ENCODE measurements at regions not wholly inside any gene's neighbourhood (a gene's known extent, or its start where the extent isn't known, plus 50 kb on each side); places are given as distances from the start of the nearest gene placed in this dataset.

DNA sequence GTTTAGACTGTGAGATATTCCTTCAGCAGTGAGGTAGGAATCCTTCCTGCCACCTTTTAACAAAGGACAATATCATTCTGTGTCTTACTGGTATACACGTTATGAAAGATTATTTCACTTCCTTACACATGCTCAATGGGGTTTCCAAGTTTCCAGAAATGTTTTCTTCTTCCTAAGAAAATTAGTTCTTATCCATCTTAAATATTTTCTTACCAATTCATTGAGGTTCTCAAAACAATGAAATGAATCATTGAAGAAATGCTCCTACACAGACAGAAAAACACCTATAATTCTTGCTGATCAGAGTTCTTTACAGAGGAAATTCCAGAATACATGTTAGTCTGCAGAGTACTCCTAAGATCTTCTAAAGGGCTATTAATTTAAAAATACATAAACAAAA, 51.4 kb upstream of the SEC61G start:
- H3K4me1 ChIP-seq (ENCODE audit: control insufficient read depth in 1 of 2, insufficient read depth in 2 of 2, low read length in 2 of 2), result no peaks in the 10 kb centered on the region
- no peaks in the 10 kb centered on the region for H3K27me3 ChIP-seq (ENCODE audit: control insufficient read depth in 1 of 2, insufficient read depth in 2 of 2, low read length in 2 of 2)
- H3K4me3 ChIP-seq (ENCODE audit: low read depth in 1 of 2, low read length in 2 of 2), result no peak overlapping the region
- H3K9me3 ChIP-seq (ENCODE audit: control insufficient read depth in 1 of 2, low read length in 2 of 2), result no peaks in the 10 kb centered on the region
- no peak overlapping the region for H3K27ac ChIP-seq (ENCODE audit: low read depth, low read length)
- H3K9ac ChIP-seq (ENCODE audit: low read depth in 1 of 2, low read length in 2 of 2), result no peak overlapping the region
- H3K36me3 ChIP-seq (ENCODE audit: control insufficient read depth in 1 of 2, insufficient read depth in 2 of 2, low read length in 2 of 2), result no peaks in the 10 kb centered on the region

GRCh38 chr7:54811041-54811845, 52.2 kb upstream of the SEC61G start:
- no peaks in the 10 kb centered on the region for H3K4me1 ChIP-seq (ENCODE audit: control insufficient read depth in 1 of 2, insufficient read depth in 2 of 2, low read length in 2 of 2)
- no peaks in the 10 kb centered on the region for H3K9me3 ChIP-seq (ENCODE audit: control insufficient read depth in 1 of 2, low read length in 2 of 2)
- H3K27ac ChIP-seq (ENCODE audit: low read depth, low read length), result no peak overlapping the region
- H3K4me3 ChIP-seq (ENCODE audit: low read depth in 1 of 2, low read length in 2 of 2), result no peak overlapping the region
- no peak overlapping the region for H3K9ac ChIP-seq (ENCODE audit: low read depth in 1 of 2, low read length in 2 of 2)
- H3K36me3 ChIP-seq (ENCODE audit: control insufficient read depth in 1 of 2, insufficient read depth in 2 of 2, low read length in 2 of 2), result no peaks in the 10 kb centered on the region
- H3K27me3 ChIP-seq (ENCODE audit: control insufficient read depth in 1 of 2, insufficient read depth in 2 of 2, low read length in 2 of 2), result no peaks in the 10 kb centered on the region

DNA sequence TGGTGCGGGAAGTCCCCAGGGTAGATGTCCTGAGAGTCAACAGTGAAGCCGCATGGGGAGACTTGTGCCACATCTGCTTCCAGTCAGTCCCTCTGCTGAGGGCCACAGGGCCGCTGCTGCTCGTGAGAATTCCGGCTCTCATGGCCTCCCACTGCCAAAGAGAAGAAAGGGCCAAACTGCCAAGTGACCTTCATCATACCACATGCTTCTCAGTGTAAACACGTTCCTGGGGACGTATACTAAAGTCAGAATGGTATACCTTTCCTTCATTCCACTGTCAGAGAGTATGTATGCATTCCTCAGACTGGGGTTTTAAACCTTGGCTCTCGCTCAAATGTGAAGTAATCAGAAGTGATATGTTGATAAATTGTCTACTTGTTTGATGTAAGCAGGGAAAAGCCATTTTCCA, 52.8 kb upstream of the SEC61G start:
- Histone ChIP-seq H3K9me3 (ENCODE audit: control insufficient read depth in 1 of 2, low read length in 2 of 2) (no peaks in the 10 kb centered on the region), H3K4me3 (ENCODE audit: low read depth in 1 of 2, low read length in 2 of 2) (no peak overlapping the region), H3K9ac (ENCODE audit: low read depth in 1 of 2, low read length in 2 of 2) (no peak overlapping the region), H3K36me3 (ENCODE audit: control insufficient read depth in 1 of 2, insufficient read depth in 2 of 2, low read length in 2 of 2) (no peaks in the 10 kb centered on the region), H3K27me3 (ENCODE audit: control insufficient read depth in 1 of 2, insufficient read depth in 2 of 2, low read length in 2 of 2) (no peaks in the 10 kb centered on the region), H3K27ac (ENCODE audit: low read depth, low read length) (no peak overlapping the region), H3K4me1 (ENCODE audit: control insufficient read depth in 1 of 2, insufficient read depth in 2 of 2, low read length in 2 of 2) (no peaks in the 10 kb centered on the region)

- Histone ChIP-seq H3K4me1 (ENCODE audit: control insufficient read depth in 1 of 2, insufficient read depth in 2 of 2, low read length in 2 of 2) (no peaks in the 10 kb centered on the region), H3K9ac (ENCODE audit: low read depth in 1 of 2, low read length in 2 of 2) (no peak overlapping the region), H3K4me3 (ENCODE audit: low read depth in 1 of 2, low read length in 2 of 2) (no peak overlapping the region), H3K27ac (ENCODE audit: low read depth, low read length) (no peak overlapping the region), H3K36me3 (ENCODE audit: control insufficient read depth in 1 of 2, insufficient read depth in 2 of 2, low read length in 2 of 2) (no peaks in the 10 kb centered on the region), H3K27me3 (ENCODE audit: control insufficient read depth in 1 of 2, insufficient read depth in 2 of 2, low read length in 2 of 2) (no peaks in the 10 kb centered on the region), H3K9me3 (ENCODE audit: control insufficient read depth in 1 of 2, low read length in 2 of 2) (no peaks in the 10 kb centered on the region)
Observed at GRCh38 chr7:54812756-54813322, 53.8 kb upstream of the SEC61G start.

DNA sequence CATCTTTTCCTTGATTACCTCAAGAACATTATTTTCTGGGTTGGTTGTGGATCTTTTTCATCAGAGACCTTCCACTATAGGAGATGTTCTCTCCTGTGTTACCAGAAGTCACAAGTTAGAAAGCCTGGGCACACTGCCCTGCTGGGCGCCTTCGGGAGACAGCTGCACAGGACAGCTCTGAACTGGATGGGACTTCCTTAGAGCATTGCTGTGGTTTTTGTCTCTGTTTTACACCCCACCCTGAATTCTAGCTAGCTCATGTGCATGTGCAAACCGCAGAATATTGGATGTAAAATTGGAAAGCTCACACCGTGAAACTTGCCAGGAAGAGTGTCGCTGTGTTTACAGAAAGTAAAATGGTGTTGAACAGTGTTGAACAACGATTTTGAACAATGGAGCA, 54.4 kb upstream of the SEC61G start:
- Histone ChIP-seq H3K4me3 (ENCODE audit: low read depth in 1 of 2, low read length in 2 of 2) (no peak overlapping the region), H3K9ac (ENCODE audit: low read depth in 1 of 2, low read length in 2 of 2) (no peak overlapping the region), H3K9me3 (ENCODE audit: control insufficient read depth in 1 of 2, low read length in 2 of 2) (no peaks in the 10 kb centered on the region), H3K4me1 (ENCODE audit: control insufficient read depth in 1 of 2, insufficient read depth in 2 of 2, low read length in 2 of 2) (no peaks in the 10 kb centered on the region), H3K36me3 (ENCODE audit: control insufficient read depth in 1 of 2, insufficient read depth in 2 of 2, low read length in 2 of 2) (no peaks in the 10 kb centered on the region), H3K27ac (ENCODE audit: low read depth, low read length) (no peak overlapping the region), H3K27me3 (ENCODE audit: control insufficient read depth in 1 of 2, insufficient read depth in 2 of 2, low read length in 2 of 2) (no peaks in the 10 kb centered on the region)

DNA sequence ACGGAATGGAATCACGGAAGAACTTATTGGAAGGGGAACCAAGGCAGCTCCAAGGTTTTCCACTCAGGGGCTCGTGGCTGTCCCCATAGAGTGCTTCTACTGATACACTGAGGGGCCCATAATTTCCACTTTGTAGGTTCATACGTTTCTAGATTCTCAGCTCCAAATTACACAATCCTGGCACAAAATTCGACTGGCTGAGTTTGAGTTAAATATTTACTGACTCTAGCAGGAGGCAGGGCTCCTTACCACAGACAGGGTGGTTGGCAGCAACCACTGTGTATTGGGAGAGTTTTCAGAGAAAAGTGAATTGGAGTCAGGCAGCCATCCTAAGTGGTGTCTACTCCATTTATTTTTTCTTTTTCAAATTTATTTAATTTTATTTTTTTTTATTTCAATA, 55.4 kb upstream of the SEC61G start:
- no peak overlapping the region for H3K4me3 ChIP-seq (ENCODE audit: low read depth in 1 of 2, low read length in 2 of 2)

DNA sequence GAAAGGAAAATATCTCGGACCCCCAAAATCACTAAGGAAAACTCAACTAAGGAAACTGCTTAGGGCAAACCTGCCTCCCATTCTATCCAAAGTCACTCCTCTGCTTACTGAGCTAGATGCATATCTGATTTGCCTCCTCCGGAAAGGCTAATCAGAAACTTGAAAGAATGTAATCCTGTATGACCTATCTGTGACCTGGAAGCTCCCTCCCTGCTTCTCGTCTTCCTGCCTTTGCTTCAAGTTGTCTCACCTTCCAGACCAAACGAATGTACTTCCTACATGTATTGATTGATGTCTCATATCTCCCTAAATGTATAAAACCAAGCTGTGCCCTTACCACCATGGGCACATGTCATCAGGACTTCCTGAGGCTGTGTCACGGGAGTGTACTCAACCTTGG, 58.1 kb upstream of the SEC61G start:
- Histone ChIP-seq H3K9ac (ENCODE audit: low read depth in 1 of 2, low read length in 2 of 2) (no peak overlapping the region), H3K27ac (ENCODE audit: low read depth, low read length) (no peak overlapping the region)

More for the DNA sequence above, 55.4 kb upstream of the SEC61G start:
- Histone ChIP-seq H3K9ac (ENCODE audit: low read depth in 1 of 2, low read length in 2 of 2) (no peak overlapping the region), H3K27me3 (ENCODE audit: control insufficient read depth in 1 of 2, insufficient read depth in 2 of 2, low read length in 2 of 2) (no peaks in the 10 kb centered on the region), H3K9me3 (ENCODE audit: control insufficient read depth in 1 of 2, low read length in 2 of 2) (no peaks in the 10 kb centered on the region), H3K4me1 (ENCODE audit: control insufficient read depth in 1 of 2, insufficient read depth in 2 of 2, low read length in 2 of 2) (no peaks in the 10 kb centered on the region), H3K36me3 (ENCODE audit: control insufficient read depth in 1 of 2, insufficient read depth in 2 of 2, low read length in 2 of 2) (no peaks in the 10 kb centered on the region), H3K27ac (ENCODE audit: low read depth, low read length) (no peak overlapping the region)

DNA sequence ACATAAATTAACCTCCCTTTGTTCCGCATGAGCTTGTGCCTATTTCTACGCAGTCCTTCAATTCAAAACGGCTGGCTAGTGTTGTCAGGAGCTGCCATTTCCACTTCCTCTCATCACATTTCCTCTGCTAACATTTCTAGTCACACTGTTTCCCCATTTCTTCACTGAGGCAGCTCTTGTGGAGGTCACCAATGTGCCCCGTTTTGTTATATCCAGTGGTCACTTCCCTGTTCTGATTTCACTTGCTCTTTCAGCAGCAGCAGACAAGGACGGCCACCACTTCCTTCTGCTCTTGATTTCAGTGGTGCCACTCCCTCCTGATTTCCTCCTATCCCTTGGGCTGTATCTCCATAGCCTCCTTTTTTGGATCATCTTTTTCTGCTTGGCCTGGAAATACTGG, 64.8 kb upstream of the SEC61G start:
- no peak overlapping the region for H3K4me3 ChIP-seq (ENCODE audit: low read depth in 1 of 2, low read length in 2 of 2)
- H3K27ac ChIP-seq (ENCODE audit: low read depth, low read length), result no peak overlapping the region
- no peaks in the 10 kb centered on the region for H3K9me3 ChIP-seq (ENCODE audit: control insufficient read depth in 1 of 2, low read length in 2 of 2)
- peaks cover 0 to 3% of the 10 kb centered on the region in 2 donors for H3K27me3 ChIP-seq (ENCODE audit: control insufficient read depth in 1 of 2, insufficient read depth in 2 of 2, low read length in 2 of 2)
- H3K36me3 ChIP-seq (ENCODE audit: control insufficient read depth in 1 of 2, insufficient read depth in 2 of 2, low read length in 2 of 2), result no peaks in the 10 kb centered on the region
- no peaks in the 10 kb centered on the region for H3K4me1 ChIP-seq (ENCODE audit: control insufficient read depth in 1 of 2, insufficient read depth in 2 of 2, low read length in 2 of 2)
- no peak overlapping the region for H3K9ac ChIP-seq (ENCODE audit: low read depth in 1 of 2, low read length in 2 of 2)

More for the DNA sequence above, 58.1 kb upstream of the SEC61G start:
- H3K27me3 ChIP-seq (ENCODE audit: control insufficient read depth in 1 of 2, insufficient read depth in 2 of 2, low read length in 2 of 2), result no peaks in the 10 kb centered on the region
- no peak overlapping the region for H3K4me3 ChIP-seq (ENCODE audit: low read depth in 1 of 2, low read length in 2 of 2)
- H3K9me3 ChIP-seq (ENCODE audit: control insufficient read depth in 1 of 2, low read length in 2 of 2), result no peaks in the 10 kb centered on the region
- no peaks in the 10 kb centered on the region for H3K36me3 ChIP-seq (ENCODE audit: control insufficient read depth in 1 of 2, insufficient read depth in 2 of 2, low read length in 2 of 2)
- no peaks in the 10 kb centered on the region for H3K4me1 ChIP-seq (ENCODE audit: control insufficient read depth in 1 of 2, insufficient read depth in 2 of 2, low read length in 2 of 2)

DNA sequence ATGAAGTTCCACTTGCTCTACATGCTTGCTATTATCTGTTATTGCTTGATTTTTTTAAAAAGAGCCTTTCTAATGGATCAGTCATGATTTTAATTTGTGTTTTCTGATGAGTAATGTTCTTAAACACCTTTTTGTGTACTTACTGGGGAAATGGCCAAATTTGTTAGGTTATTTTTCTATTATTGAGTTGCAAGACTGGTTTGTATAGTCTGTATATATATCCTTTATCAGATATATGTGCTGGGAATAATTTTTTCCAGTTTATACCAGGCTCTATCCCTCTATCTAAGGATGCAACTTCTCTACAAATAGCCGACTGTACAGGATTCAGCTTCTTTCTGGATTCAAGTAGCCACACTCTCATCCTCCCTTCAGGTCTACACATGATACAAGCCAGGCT, 65.6 kb upstream of the SEC61G start:
- Histone ChIP-seq H3K9ac (ENCODE audit: low read depth in 1 of 2, low read length in 2 of 2) (no peak overlapping the region), H3K4me3 (ENCODE audit: low read depth in 1 of 2, low read length in 2 of 2) (no peak overlapping the region), H3K9me3 (ENCODE audit: control insufficient read depth in 1 of 2, low read length in 2 of 2) (no peaks in the 10 kb centered on the region), H3K27ac (ENCODE audit: low read depth, low read length) (no peak overlapping the region), H3K4me1 (ENCODE audit: control insufficient read depth in 1 of 2, insufficient read depth in 2 of 2, low read length in 2 of 2) (no peaks in the 10 kb centered on the region), H3K27me3 (ENCODE audit: control insufficient read depth in 1 of 2, insufficient read depth in 2 of 2, low read length in 2 of 2) (peaks cover 0 to 3% of the 10 kb centered on the region in 2 donors), H3K36me3 (ENCODE audit: control insufficient read depth in 1 of 2, insufficient read depth in 2 of 2, low read length in 2 of 2) (no peaks in the 10 kb centered on the region)

DNA sequence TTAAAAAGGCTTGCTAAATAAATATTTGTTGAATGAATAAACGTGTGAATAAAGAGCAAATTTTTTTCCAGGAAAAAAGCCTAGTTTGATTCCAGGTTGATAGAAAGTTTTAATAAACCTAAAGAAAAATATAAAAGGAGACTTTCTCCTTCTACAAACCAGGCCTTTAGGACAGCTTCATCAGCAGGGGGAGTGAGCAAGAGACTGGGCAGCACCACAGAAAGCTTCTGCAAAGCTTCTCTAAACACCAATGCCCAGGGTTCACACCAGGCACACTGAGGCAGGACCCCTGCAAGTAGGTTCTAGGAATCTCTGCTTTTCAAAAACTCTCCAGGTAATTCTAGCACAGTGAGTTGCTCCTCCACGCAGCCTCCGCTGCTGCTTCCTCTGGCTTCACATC, 66.4 kb upstream of the SEC61G start:
- H3K27ac ChIP-seq (ENCODE audit: low read depth, low read length), result no peak overlapping the region
- H3K36me3 ChIP-seq (ENCODE audit: control insufficient read depth in 1 of 2, insufficient read depth in 2 of 2, low read length in 2 of 2), result no peaks in the 10 kb centered on the region
- H3K27me3 ChIP-seq (ENCODE audit: control insufficient read depth in 1 of 2, insufficient read depth in 2 of 2, low read length in 2 of 2), result peaks cover 0 to 3% of the 10 kb centered on the region in 2 donors
- no peak overlapping the region for H3K4me3 ChIP-seq (ENCODE audit: low read depth in 1 of 2, low read length in 2 of 2)
- no peak overlapping the region for H3K9ac ChIP-seq (ENCODE audit: low read depth in 1 of 2, low read length in 2 of 2)
- H3K4me1 ChIP-seq (ENCODE audit: control insufficient read depth in 1 of 2, insufficient read depth in 2 of 2, low read length in 2 of 2), result no peaks in the 10 kb centered on the region
- H3K9me3 ChIP-seq (ENCODE audit: control insufficient read depth in 1 of 2, low read length in 2 of 2), result no peaks in the 10 kb centered on the region

Measured in duodenal mucosa (tissue), 2 donors.